Astrocyte of the spinal cord (primary cell): ENCODE measurements at regions not wholly inside any gene's neighbourhood (a gene's known extent, or its start where the extent isn't known, plus 50 kb on each side); places are given as distances from the start of the nearest gene placed in this dataset.

Experiments used
- DNase-seq: peaks from one replicate; pipeline ENCODE4 v3.0.0; 2011; ENCODE audit warnings: low read depth, low spot score
- H3K4me3 ChIP-seq: 2 replicates; pipeline ENCODE4 v1.5.1; 2011; ENCODE audit warnings: low read depth, mild to moderate bottlenecking, low read length, moderate library complexity
- in situ Hi-C: cut with HindIII; loops from 2 replicates; pipeline ENCODE4 v1.10.0; 2017; ENCODE audit warnings: low sequenced_read_pairs
- TF ChIP-seq, protein P1 (sequence below): IDR thresholded peaks from 2 replicates; pipeline ENCODE4 v1.5.1; 2012; ENCODE audit warnings: low read depth, mild to moderate bottlenecking, low read length, inconsistent platforms

DNA sequence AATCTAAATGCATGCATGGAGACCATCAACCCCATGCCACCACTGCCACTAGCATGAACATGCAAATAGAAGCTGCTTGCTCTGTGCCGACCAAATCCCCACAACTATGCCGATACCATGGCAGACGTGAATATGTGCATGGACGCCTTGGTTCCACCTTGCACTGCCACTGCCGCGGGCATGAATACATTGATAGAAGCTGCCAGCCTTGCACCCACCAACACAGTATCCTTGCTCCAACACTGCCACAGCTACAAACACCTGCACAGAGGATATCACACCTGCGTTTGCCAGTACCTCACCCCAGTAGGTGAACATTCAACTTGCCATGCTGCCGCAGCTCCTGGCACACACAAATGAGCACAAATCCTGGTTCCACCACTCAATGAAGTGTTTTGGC is 527.4 kb upstream of the REG3G start:
- TF ChIP-seq, protein P1, sequence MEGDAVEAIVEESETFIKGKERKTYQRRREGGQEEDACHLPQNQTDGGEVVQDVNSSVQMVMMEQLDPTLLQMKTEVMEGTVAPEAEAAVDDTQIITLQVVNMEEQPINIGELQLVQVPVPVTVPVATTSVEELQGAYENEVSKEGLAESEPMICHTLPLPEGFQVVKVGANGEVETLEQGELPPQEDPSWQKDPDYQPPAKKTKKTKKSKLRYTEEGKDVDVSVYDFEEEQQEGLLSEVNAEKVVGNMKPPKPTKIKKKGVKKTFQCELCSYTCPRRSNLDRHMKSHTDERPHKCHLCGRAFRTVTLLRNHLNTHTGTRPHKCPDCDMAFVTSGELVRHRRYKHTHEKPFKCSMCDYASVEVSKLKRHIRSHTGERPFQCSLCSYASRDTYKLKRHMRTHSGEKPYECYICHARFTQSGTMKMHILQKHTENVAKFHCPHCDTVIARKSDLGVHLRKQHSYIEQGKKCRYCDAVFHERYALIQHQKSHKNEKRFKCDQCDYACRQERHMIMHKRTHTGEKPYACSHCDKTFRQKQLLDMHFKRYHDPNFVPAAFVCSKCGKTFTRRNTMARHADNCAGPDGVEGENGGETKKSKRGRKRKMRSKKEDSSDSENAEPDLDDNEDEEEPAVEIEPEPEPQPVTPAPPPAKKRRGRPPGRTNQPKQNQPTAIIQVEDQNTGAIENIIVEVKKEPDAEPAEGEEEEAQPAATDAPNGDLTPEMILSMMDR = no peak
- H3K4me3 ChIP-seq = no peak overlapping the region
- DNase-seq = no peak
- in situ Hi-C loops = no loop called here

DNA sequence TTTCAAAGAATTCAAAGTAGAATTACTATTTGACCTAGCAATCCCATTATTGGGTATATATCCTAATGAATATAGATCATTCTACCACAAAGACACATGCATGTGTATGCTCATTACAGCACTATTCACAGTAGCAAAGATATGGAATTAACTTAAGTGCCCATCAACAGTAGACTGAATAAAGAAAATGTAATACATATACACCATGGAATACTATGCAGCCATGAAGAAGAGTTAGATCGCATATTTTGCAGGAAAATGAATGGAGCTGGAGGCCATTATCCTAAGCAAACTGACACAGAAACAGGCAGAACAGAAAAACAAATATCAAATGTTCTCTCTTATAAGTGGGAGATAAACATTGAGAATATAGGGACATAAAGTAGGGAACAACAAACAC is 519.2 kb upstream of the REG3G start:
- in situ Hi-C loops = no loop called here
- DNase-seq = no peak
- no peak overlapping the region for H3K4me3 ChIP-seq
- TF ChIP-seq, protein P1 = no peak

DNA sequence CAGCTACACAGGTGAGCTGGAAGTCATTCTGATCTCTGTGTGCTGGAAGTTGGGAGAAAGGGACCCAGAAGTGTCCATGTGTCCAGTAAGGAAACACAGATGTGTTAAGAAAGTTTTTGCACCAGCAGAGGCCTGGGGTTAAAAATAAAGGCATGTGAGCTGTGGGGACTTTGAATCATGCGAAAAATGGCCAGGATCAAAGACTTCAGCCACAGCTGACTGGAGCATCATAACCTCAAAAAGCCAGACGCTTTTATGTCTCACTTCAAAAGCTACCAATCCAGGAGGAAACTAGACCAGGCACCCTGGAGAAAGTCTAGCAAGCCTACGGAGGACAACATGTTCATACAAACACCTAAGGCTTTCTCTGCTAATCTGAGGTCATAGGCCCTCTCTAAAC is 503.6 kb upstream of the REG3G start:
- TF ChIP-seq, protein P1 = no peak
- no peak for DNase-seq
- H3K4me3 ChIP-seq = no peak overlapping the region
- in situ Hi-C loops = no loop called here

DNA sequence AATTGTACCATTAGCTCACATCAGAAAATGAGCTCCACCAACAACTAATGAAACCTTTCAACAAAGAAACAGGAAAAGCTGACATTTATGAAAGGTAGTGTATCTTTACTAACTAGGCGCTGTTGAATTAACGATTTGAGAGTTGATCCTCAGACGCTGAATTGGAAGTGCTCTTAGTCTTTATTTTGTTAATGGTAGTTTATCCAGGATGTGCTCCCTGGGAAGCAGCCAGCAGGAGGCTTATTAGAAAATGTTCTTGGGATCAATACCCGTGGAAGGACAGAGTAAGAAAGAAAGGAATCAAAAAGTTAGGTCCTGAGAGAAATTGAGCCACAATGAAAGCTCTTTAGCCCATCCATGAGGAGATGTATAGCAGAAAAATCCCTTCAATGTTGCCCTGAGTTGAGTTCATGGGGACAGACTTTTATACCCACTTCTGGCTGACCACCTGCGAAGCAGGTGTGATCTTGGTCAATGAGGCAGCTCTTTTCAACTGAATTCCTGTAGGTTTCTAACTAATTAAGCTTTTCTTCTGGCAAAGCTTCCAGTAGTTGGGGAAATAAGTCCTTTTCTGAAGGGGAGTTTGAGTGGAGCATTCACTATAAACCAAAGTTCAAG is 492.6 kb upstream of the REG3G start:
- H3K4me3 ChIP-seq = no peak overlapping the region
- no peak for DNase-seq
- in situ Hi-C loops = no loop called here
- TF ChIP-seq, protein P1 = no peak

DNA sequence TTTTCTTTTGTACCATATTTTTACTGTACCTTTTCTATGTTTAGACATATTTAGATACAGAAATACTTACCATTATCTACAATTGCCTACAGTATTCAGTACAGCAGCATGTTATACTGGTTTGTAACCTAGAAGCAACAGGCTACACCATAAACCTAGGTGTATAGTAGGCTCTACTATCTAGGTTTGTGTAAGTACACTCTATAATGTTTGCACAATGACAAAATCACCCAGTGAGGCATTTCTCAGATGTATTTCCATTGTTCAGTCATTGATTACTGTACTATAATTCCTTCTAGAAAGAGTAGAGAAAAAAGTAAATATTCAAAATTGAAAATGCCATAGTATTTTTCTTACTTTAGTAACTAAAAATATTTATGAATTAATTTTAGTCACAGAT is 490.1 kb upstream of the REG3G start:
- in situ Hi-C loops = no loop called here
- DNase-seq = no peak
- TF ChIP-seq, protein P1 = no peak

DNA sequence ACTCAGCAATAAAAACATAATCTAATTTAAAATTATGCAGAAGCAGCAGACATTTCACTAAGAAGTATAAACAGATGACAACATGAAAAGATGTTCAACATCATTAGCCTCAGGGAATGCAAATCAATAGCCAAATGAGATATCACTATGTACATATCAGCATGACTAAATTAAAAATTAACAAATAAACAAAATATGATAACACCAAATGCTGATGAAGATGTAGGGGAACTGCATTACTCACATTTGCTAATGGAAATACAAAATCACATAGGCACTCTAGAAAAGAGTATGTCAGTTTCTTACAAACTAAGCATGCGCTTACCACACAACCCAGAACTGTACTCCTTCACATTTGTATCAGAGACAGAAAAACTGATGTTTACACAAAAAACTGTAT is 487.2 kb upstream of the REG3G start:
- H3K4me3 ChIP-seq = no peak overlapping the region
- TF ChIP-seq, protein P1 = no peak
- in situ Hi-C loops = no loop called here
- no peak for DNase-seq

More for the DNA sequence above, 490.1 kb upstream of the REG3G start:
- H3K4me3 ChIP-seq = no peak overlapping the region
